ENCODE measurements at regions not wholly inside any gene's neighbourhood (a gene's known extent, or its start where the extent isn't known, plus 50 kb on each side); places are given as distances from the start of the nearest gene placed in this dataset.

DNA sequence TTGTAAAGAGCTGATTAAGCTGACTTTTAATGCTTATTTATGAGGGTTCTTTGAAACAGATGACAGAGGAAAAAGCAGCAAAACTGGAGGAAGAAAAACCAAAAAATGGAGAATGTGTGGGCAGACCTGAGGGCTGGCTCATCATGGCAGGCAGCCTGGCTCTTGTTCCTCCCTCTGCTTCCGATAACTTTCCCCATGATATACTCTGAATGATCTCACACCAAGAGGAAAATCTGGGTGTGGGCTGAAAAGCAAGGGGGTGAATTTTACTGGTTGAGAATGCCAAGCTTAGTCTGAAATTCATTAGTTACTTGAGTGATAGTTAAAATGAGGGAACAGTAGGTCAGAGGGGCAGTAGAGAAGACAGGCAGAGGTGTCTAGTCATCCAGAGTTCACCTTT, 330.1 kb upstream of the PRICKLE1 start:
- TF ChIP-seq, protein P1, sequence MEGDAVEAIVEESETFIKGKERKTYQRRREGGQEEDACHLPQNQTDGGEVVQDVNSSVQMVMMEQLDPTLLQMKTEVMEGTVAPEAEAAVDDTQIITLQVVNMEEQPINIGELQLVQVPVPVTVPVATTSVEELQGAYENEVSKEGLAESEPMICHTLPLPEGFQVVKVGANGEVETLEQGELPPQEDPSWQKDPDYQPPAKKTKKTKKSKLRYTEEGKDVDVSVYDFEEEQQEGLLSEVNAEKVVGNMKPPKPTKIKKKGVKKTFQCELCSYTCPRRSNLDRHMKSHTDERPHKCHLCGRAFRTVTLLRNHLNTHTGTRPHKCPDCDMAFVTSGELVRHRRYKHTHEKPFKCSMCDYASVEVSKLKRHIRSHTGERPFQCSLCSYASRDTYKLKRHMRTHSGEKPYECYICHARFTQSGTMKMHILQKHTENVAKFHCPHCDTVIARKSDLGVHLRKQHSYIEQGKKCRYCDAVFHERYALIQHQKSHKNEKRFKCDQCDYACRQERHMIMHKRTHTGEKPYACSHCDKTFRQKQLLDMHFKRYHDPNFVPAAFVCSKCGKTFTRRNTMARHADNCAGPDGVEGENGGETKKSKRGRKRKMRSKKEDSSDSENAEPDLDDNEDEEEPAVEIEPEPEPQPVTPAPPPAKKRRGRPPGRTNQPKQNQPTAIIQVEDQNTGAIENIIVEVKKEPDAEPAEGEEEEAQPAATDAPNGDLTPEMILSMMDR (IDR thresholded peaks at IDR 0.05) = no peak
- TF ChIP-seq POLR2A (IDR thresholded peaks at IDR 0.05) (no peak), POLR2AphosphoS5 (IDR thresholded peaks at IDR 0.05) (no peak)

All from prostate gland (tissue), 2 donors.